ENCODE measurements at regions not wholly inside any gene's neighbourhood (a gene's known extent, or its start where the extent isn't known, plus 50 kb on each side); places are given as distances from the start of the nearest gene placed in this dataset.

DNA sequence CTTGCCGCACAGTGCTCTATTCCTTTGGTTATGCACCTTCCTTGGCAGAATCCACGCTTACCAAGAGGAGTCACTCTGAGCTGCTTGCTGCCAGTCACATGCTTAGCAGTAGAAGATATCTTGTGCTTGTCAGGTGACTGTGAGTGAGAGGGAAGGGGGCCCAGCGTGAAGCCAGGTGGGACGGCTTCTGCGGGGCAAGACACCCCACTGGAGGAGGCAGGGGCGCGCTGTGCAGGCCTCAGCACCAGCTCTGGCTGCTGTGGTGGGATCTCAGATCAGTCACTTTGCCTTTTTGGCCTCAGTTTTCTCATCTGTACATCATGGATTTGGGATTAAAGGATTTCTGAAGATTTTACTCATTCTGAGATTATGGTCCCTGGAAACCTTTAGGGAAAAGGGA, 63.9 kb upstream of the B3GAT1 start (continued):
- TF ChIP-seq REST (IDR thresholded peaks at IDR 0.05; ENCODE audit: low read depth) (no peak), SRF (IDR thresholded peaks at IDR 0.05; ENCODE audit: low read depth) (no peak)

DNA sequence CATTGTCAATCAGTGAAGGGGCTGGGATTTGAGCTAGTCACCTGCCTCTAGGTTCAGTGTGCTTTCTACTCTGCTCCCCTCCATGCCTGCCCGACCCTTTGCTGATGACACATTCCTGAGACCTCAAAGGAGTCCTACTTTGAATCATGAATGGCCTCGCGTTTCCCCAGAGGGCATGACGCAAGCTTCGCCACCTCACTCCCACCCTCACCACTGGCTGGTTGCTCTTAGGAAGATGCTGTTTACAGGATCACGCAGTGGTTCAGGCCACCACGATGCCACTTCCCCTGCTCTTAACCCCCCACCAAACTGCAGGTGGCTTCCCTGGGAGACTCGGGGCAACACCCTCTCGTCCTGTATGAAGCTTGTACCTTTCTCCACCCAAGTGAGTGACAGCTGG, 62.9 kb upstream of the B3GAT1 start:
- Histone ChIP-seq H3K9ac (ENCODE audit: low read length) (no peak overlapping the region), H3K27me3 (ENCODE audit: insufficient read depth, low read length) (peaks cover 73% of the 10 kb centered on the region), H2AFZ (ENCODE audit: low read depth, low read length, poor library complexity, severe bottlenecking) (no peak overlapping the region), H3K9me3 (ENCODE audit: control insufficient read depth in 1 of 2, insufficient read depth in 1 of 2, low read depth in 1 of 2, low read length in 2 of 2) (no peaks in the 10 kb centered on the region), H3K36me3 (ENCODE audit: control insufficient read depth in 1 of 2, insufficient read depth in 2 of 2, low read length in 2 of 2) (no peaks in the 10 kb centered on the region), H4K20me1 (ENCODE audit: insufficient read depth) (no peaks in the 10 kb centered on the region), H3K27ac (ENCODE audit: low read depth, low read length) (no peak overlapping the region), H3K4me3 (replicated peaks in 1 of 2; ENCODE audit: low read depth in 1 of 2, low read length in 2 of 2) (no peak overlapping the region), H3K9me2 (ENCODE audit: insufficient read depth) (no peaks in the 10 kb centered on the region), H3K4me1 (ENCODE audit: control insufficient read depth in 1 of 2, insufficient read depth in 2 of 2, low read length in 2 of 2) (no peaks in the 10 kb centered on the region), H3K79me2 (ENCODE audit: insufficient read depth, low read length) (no peaks in the 10 kb centered on the region), H3K4me2 (ENCODE audit: low read length) (no peak overlapping the region)
- ChIA-PET CTCF (no interaction called here), RAD21 (ENCODE audit: low non-redundant PET in 1 of 2, low total read pairs in 2 of 2, uncharacterized antibody in 2 of 2, unreplicated experiment in 2 of 2) (no interaction called here), POLR2A (no interaction called here)
- DNase-seq (ENCODE audit: low read depth, low spot score) (no peak), ATAC-seq (no peak)
- no peak for TF ChIP-seq POLR2A (IDR thresholded peaks at IDR 0.05; ENCODE audit: borderline replicate concordance, extremely low read depth, insufficient read depth, insufficient read length)
- no peak for TF ChIP-seq CEBPB (IDR thresholded peaks at IDR 0.05; ENCODE audit: low read depth)
- TF ChIP-seq CBX3 (IDR thresholded peaks at IDR 0.05; ENCODE audit: low read depth): no peak
- TF ChIP-seq SP1 (IDR thresholded peaks at IDR 0.05; ENCODE audit: low read depth): no peak
- TF ChIP-seq JUND (IDR thresholded peaks at IDR 0.05): no peak
- TF ChIP-seq SIN3A (IDR thresholded peaks at IDR 0.05; ENCODE audit: low read depth): no peak
- TF ChIP-seq EGR1 (IDR thresholded peaks at IDR 0.05; ENCODE audit: low read depth): no peak
- TF ChIP-seq CTCF (IDR thresholded peaks at IDR 0.05 in 2 of 3, conservative IDR thresholded peaks at IDR 0.05 in 1 of 3; ENCODE audit: borderline replicate concordance in 1 of 3, insufficient read depth in 1 of 3, low read depth in 2 of 3, low read length in 2 of 3): no peak
- BruUV-seq (replicated peaks): no TSS peak
- intact Hi-C loops (cut with micrococcal nuclease): no loop called here

All from HCT116 (cell line).